ENCODE measurements at regions not wholly inside any gene's neighbourhood (a gene's known extent, or its start where the extent isn't known, plus 50 kb on each side); places are given as distances from the start of the nearest gene placed in this dataset.

- no peak for DNase-seq
Observed at GRCh38 chr20:40770564-40771307, 81.7 kb upstream of the MAFB start.

GRCh38 chr20:40771308-40771610, 82.2 kb upstream of the MAFB start:
- no peak for DNase-seq

- DNase-seq = no peak
Observed at GRCh38 chr20:40771848-40772511, 82.9 kb upstream of the MAFB start.

GRCh38 chr20:40773376-40773775, 84.3 kb upstream of the MAFB start:
- DNase-seq = no peak

- DNase-seq = no peak
Observed at GRCh38 chr20:40774252-40774651, 85.2 kb upstream of the MAFB start.

- DNase-seq = no peak
Observed at GRCh38 chr20:40775561-40776146, 86.6 kb upstream of the MAFB start.

GRCh38 chr20:40776466-40777457, 87.7 kb upstream of the MAFB start:
- no peak for DNase-seq

GRCh38 chr20:40777653-40778052, 88.6 kb upstream of the MAFB start:
- no peak for DNase-seq

- DNase-seq = no peak
Observed at GRCh38 chr20:40778894-40779496, 90.0 kb upstream of the MAFB start.

- no peak for DNase-seq
Observed at GRCh38 chr20:40781327-40782042, 92.4 kb upstream of the MAFB start.

GRCh38 chr20:40782043-40782368, 93.0 kb upstream of the MAFB start:
- no peak for DNase-seq

GRCh38 chr20:40785346-40785745, 96.3 kb upstream of the MAFB start:
- DNase-seq = no peak

- no peak for DNase-seq
Observed at GRCh38 chr20:40786336-40786735, 97.3 kb upstream of the MAFB start.

GRCh38 chr20:40787941-40788340, 98.9 kb upstream of the MAFB start:
- DNase-seq = no peak

GRCh38 chr20:40797425-40797824, 108.4 kb upstream of the MAFB start:
- DNase-seq = no peak

- no peak for DNase-seq
Observed at GRCh38 chr20:40798066-40798465, 109.0 kb upstream of the MAFB start.

- no peak for DNase-seq
Observed at GRCh38 chr20:40802886-40803285, 113.8 kb upstream of the MAFB start.

GRCh38 chr20:40803381-40803780, 114.3 kb upstream of the MAFB start:
- no peak for DNase-seq

GRCh38 chr20:40805592-40805991, 116.6 kb upstream of the MAFB start:
- DNase-seq = no peak

- DNase-seq = no peak
Observed at GRCh38 chr20:40806929-40807820, 118.1 kb upstream of the MAFB start.

- DNase-seq = no peak
Observed at GRCh38 chr20:40807821-40808170, 118.8 kb upstream of the MAFB start.
